Uterus (tissue), 2 donors: ENCODE measurements at regions not wholly inside any gene's neighbourhood (a gene's known extent, or its start where the extent isn't known, plus 50 kb on each side); places are given as distances from the start of the nearest gene placed in this dataset.

Source experiments
- POLR2A ChIP-seq, 2 donors: fragments of 450-650 bp; IDR thresholded peaks; one replicate each; pipeline ENCODE4 v1.6.1; 2016; ENCODE audit warnings: antibody characterized with exemption in 2 of 2, mild to moderate bottlenecking in 1 of 2, moderate library complexity in 1 of 2
- TF ChIP-seq, protein P1 (sequence below), 4 experiments: fragments of 200-600 bp in 2 of 4; fragments of 450-650 bp in 2 of 4; sonication (generic) in 2 of 4; IDR thresholded peaks; one replicate each; pipeline ENCODE4 v1.5.1; 2016 to 2019; ENCODE audit warnings: antibody characterized with exemption in 4 of 4, mild to moderate bottlenecking in 2 of 4, moderate library complexity in 1 of 4

GRCh38 chr4:79679859-79680258 lies 271.8 kb upstream of the GK2 start:
- no peak for TF ChIP-seq POLR2A (IDR thresholded peaks at IDR 0.05)
- TF ChIP-seq, protein P1, sequence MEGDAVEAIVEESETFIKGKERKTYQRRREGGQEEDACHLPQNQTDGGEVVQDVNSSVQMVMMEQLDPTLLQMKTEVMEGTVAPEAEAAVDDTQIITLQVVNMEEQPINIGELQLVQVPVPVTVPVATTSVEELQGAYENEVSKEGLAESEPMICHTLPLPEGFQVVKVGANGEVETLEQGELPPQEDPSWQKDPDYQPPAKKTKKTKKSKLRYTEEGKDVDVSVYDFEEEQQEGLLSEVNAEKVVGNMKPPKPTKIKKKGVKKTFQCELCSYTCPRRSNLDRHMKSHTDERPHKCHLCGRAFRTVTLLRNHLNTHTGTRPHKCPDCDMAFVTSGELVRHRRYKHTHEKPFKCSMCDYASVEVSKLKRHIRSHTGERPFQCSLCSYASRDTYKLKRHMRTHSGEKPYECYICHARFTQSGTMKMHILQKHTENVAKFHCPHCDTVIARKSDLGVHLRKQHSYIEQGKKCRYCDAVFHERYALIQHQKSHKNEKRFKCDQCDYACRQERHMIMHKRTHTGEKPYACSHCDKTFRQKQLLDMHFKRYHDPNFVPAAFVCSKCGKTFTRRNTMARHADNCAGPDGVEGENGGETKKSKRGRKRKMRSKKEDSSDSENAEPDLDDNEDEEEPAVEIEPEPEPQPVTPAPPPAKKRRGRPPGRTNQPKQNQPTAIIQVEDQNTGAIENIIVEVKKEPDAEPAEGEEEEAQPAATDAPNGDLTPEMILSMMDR (IDR thresholded peaks at IDR 0.05), result no peak
